Suppressor macrophage treated with lipopolysaccharide for 4 hours (primary cell): ENCODE measurements at regions not wholly inside any gene's neighbourhood (a gene's known extent, or its start where the extent isn't known, plus 50 kb on each side); places are given as distances from the start of the nearest gene placed in this dataset.
"Not testable (repeated sequence)": the region's sequence is repeated elsewhere in the genome, so short reads cannot be mapped to it uniquely, and the experiment has no call there.

Source experiments
- DNase-seq: peaks from one replicate; pipeline ENCODE4 v3.0.0-alpha.2; 2020

- DNase-seq = peak; percentile 58
These were observed 168.7 kb downstream of the PHLDA1 start for GRCh38 chr12:75862692-75863471.

DNA sequence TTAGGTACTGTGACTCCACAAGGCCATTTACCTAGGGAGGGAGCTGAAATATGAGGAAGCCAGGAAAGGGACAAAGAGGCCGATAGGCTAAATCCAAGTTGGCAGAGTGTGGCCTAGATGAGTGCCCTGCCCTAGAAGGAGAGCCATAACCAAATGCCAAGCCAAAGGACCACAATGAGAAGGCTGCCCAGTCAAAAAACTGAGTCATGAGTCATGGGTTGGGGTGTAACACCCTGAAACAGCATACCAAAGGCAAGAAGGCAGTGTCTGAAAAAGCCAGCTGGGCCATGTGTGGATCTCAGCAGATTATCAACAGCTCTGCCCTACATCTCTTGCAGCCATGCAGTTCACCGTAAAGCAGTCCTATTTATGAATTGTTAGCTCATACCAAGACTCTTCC is 171.7 kb downstream of the PHLDA1 start:
- DNase-seq = no peak

DNA sequence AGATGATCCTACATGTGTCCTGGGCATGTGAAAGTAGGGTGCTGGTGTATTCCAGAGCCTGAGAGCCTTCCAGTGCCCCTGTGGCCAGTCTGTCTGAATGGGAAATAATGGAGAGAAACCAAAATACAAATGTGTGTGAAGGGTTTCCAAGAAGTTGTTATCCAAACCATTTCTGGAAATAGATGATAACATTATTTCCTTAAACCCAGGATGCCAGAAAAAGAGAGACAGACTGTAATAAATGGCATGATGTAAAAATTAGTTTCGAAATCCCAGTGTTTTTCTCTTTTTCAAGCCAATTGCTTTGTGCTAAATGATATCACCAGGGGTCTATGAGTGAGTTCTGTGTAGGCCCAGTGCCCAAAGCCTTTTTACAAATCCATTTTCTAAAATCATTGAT is 175.3 kb downstream of the PHLDA1 start:
- DNase-seq = no peak

GRCh38 chr12:75855360-75855759 is 176.2 kb downstream of the PHLDA1 start:
- no peak for DNase-seq

- DNase-seq = peak; percentile 31
These were observed 176.8 kb downstream of the PHLDA1 start for GRCh38 chr12:75854681-75855309.

GRCh38 chr12:75854137-75854536 is 177.4 kb downstream of the PHLDA1 start:
- DNase-seq = not testable (repeated sequence)

- DNase-seq = no peak
These were observed 177.9 kb downstream of the PHLDA1 start for GRCh38 chr12:75853626-75854025.

GRCh38 chr12:75852956-75853355 is 178.6 kb downstream of the PHLDA1 start:
- DNase-seq = no peak

DNA sequence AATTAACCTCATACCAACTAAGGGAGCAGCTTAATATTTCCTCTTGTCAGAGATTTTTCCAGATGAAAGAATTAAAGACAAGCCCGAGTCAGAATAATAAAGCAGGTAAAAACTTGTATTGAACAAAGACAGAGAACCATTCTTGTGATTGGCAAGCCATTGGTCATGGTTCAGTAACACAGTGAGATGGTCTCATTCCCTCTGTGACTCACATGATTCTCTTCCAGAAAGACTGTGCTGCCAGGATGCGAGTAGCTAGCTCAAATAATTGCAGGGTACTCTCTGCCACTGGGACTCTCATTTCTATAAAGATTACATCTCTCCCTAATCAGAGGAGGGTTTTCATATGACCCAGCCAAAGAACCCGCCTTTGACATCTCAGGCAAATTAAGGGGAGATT is 179.4 kb downstream of the PHLDA1 start:
- DNase-seq = no peak

DNA sequence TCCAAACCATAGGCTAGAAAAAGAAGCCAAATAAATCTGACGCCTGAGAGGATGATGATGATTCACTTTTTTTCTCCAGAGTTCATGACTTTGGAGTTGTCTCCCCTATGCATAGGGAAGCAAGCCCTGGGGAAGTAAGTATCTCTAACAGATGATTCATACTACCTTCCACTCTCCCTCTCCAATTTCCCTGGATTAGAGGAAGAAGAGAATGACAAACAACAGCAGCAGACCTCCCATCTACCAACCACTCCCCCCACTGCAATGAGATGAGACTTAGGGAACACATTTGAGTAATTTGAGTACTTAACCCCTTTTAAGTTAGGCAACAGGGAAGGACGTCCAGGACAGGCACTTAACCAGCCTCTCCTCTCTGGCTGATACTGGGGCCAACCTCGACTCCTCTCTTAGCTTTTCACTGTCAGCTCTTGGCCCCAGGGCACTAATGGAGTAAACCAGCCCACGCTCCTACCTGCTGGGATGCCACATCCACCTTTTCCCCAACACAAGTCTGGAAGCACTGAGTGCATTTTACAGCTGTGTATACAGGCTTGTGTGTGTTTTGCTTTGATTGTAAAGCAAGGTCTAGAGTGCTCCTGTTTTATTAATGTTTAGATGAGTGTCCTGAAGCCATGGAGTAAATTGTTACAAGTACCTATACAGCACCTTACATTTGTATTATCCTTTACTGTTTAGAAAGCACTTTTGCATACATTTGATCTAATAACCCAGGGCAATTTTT is 180.7 kb downstream of the PHLDA1 start:
- peak; percentile 57 for DNase-seq

- DNase-seq = no peak
These were observed 182.6 kb downstream of the PHLDA1 start for GRCh38 chr12:75848961-75849360.

DNA sequence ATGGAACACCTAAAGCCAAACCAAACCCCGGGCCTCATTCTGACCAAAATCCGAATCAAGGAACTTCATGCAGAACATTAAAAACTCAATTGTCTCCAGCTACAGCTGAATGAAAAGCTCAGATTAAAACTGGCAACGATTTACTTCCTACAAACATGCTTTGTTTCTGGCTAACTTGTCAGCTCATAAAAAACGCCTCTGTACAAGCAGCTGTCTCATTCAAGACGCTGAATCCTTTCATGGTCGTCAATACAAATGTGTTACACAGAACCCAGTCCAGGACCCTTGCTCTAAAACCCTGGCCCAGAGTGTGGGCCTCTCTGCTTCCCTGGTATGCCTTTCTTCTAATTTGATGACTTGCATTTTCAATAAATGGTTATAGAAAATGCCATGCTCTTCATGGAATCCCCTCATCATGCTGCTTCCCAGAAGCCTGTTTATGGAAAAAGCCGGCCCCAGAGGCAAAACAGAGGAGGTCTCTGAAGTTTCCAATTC is 183.1 kb downstream of the PHLDA1 start:
- DNase-seq = no peak

- DNase-seq = no peak
These were observed 185.5 kb downstream of the PHLDA1 start for GRCh38 chr12:75846102-75846501.

- DNase-seq = no peak
These were observed 186.6 kb downstream of the PHLDA1 start for GRCh38 chr12:75844985-75845384.

DNA sequence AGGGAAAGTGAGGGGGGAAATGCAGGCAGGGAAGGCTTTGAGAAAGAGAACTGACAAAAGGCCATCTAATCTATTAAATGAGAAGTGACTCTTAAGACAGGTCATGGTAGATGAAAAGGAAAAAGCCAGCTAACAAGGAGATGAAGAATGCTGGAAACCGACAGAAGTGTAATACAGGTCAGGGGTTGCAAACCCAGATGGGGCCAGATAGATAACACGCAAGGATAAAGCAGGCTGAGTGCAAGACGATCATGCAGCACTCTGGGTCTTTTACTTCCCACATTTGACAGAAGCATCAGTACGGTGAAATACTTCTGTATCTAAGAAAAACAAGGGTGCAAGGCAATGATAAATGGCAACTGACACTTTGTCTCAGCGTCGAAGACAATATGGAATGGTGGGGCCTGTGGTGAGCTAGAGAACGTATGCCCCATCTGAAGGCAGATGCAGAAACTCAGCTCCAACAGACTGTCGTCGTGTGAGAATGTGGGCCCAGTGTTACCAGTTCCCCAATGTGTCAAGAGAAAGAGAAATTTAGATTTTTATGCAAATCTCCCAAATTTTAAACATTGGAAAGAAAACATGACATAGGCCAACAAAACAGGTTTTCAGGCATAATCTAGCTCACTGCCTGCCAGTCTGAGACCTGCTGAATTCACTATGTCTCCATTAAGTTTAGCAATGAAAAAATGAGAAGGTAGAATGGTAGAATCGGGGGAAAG is 187.4 kb downstream of the PHLDA1 start:
- no peak for DNase-seq

GRCh38 chr12:75842090-75842489 is 189.5 kb downstream of the PHLDA1 start:
- no peak for DNase-seq

DNA sequence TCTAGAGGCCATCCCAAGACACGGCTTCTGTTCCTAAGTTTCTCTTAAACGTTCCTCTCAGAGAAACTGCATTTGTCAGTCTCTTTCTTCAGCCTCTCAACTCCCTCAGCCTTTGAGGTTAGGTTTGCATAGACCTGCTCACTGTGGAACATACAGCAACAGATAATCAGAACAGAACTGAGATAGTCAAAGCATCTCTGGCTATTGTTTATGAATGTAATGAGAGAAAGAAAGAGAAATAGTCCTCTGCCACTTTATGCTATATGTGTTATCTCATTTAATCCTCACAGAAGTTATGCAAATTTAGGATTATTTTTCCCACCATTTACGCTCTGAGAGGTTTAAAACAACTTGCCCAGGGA is 190.6 kb downstream of the PHLDA1 start:
- no peak for DNase-seq

DNA sequence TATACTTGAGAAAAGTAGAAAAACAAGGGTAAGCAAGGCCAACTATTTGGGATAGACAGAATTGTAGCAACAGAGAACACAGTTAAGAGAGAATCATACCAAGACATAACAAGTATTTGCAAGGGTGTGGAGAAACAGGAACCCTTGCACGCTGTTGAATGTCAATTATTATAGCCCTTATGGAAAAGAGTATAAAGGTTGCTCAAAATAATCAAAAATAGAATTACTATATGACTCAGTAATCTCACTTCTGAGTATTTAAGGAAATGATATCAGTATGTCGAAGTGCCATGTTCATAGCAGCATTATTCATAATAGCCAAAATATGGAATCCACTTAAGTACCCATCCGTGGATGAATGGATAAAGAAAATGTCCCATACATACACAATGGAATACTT is 193.3 kb downstream of the PHLDA1 start:
- no peak for DNase-seq

DNA sequence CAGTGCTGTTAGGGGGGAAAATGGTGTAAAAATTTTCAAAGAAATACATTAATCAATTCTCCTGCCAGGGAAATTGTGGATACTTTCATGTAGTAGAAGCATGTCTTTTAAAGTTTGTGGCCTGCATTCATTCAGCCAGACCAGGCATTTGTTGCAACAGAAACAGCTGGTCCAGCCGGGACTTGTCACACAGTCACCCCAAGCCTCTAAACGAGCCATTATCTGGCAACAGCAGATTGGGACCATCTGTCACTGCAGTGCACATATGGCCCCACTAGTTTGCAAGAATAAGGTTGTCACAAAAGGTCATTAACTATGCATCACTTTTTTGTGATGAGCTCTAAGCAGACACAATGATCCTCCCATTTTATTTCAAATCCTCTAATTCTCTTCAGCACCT is 193.9 kb downstream of the PHLDA1 start:
- DNase-seq = no peak

GRCh38 chr12:75836533-75836932 is 195.0 kb downstream of the PHLDA1 start:
- DNase-seq = no peak

GRCh38 chr12:75834591-75834990 is 197.0 kb downstream of the PHLDA1 start:
- no peak for DNase-seq

- no peak for DNase-seq
These were observed 198.3 kb downstream of the PHLDA1 start for GRCh38 chr12:75833268-75833667.

GRCh38 chr12:75831402-75831801 is 200.2 kb downstream of the PHLDA1 start:
- no peak for DNase-seq
